Transverse colon (tissue), 4 donors: ENCODE measurements at regions not wholly inside any gene's neighbourhood (a gene's known extent, or its start where the extent isn't known, plus 50 kb on each side); places are given as distances from the start of the nearest gene placed in this dataset.

Source experiments
- POLR2A ChIP-seq: fragments of 450-650 bp; IDR thresholded peaks from one replicate; pipeline ENCODE4 v1.6.1; 2016; ENCODE audit warnings: antibody characterized with exemption, mild to moderate bottlenecking, moderate library complexity
- POLR2AphosphoS5 ChIP-seq, 3 donors: sonication (generic); formaldehyde crosslinking; IDR thresholded peaks; one replicate each; pipeline ENCODE4 v1.6.1; 2016; ENCODE audit warnings: antibody characterized with exemption in 3 of 3
- TF ChIP-seq, protein P1 (sequence below), 5 experiments: fragments of 200-600 bp in 3 of 5; fragments of 450-650 bp in 2 of 5; sonication (generic) in 3 of 5; IDR thresholded peaks; 1 replicate in 2 of 5; 2 replicates in 3 of 5; pipeline ENCODE4 v1.5.1; 2016 to 2017; ENCODE audit warnings: antibody characterized with exemption in 5 of 5, inconsistent platforms in 3 of 5, mild to moderate bottlenecking in 2 of 5, moderate library complexity in 1 of 5

DNA sequence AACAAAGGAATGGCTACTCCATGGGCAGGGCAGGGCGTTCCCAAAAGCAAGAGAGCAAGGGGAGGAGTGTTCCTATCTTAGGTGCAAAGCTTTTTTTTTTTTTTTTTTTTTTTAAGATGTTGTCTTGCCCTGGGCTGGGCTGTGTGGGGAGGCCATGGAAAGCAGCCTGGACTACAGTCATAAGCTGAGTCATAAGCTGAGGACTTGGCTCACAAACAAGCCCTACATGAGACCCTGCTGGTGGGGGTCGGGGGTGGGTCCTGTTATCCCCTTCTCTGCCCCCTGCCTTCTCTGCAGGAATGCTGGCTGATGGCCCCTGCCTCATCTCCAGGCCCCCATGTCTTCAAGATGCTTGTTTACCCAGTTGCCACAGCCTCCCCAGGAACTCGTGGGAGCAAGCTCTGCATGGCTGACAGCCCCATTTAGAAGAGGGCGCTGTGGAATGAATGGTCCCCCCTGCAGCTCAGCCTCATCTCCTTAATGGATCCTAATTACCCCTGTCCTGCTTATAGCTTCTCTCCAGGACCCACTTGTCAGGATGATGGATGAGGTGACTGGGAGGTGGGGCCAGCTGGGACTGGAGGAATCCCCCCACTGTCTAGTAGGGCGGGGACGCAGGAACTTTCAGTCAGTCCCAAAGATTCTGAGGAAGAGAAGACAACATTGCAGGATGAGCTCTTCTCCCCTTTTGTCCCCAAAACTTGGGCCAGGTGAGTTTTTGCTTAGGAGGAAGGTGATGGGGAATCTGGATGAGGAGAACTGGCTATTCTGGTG is 340.8 kb upstream of the PODXL start:
- TF ChIP-seq, protein P1, sequence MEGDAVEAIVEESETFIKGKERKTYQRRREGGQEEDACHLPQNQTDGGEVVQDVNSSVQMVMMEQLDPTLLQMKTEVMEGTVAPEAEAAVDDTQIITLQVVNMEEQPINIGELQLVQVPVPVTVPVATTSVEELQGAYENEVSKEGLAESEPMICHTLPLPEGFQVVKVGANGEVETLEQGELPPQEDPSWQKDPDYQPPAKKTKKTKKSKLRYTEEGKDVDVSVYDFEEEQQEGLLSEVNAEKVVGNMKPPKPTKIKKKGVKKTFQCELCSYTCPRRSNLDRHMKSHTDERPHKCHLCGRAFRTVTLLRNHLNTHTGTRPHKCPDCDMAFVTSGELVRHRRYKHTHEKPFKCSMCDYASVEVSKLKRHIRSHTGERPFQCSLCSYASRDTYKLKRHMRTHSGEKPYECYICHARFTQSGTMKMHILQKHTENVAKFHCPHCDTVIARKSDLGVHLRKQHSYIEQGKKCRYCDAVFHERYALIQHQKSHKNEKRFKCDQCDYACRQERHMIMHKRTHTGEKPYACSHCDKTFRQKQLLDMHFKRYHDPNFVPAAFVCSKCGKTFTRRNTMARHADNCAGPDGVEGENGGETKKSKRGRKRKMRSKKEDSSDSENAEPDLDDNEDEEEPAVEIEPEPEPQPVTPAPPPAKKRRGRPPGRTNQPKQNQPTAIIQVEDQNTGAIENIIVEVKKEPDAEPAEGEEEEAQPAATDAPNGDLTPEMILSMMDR (IDR thresholded peaks at IDR 0.05): no peak
- TF ChIP-seq POLR2A (no peak), POLR2AphosphoS5 (IDR thresholded peaks at IDR 0.05) (no peak)
